Gastrocnemius medialis (tissue), 4 donors: ENCODE measurements at regions not wholly inside any gene's neighbourhood (a gene's known extent, or its start where the extent isn't known, plus 50 kb on each side); places are given as distances from the start of the nearest gene placed in this dataset.

Source experiments
- ATAC-seq, 2 donors: fragments of 150-250 bp; one replicate each; pipeline ENCODE4 v1.9.1; 2016
- DNase-seq, 2 donors: peaks; one replicate each; pipeline ENCODE4 v3.0.0-alpha.2; 2019
- H3K27ac ChIP-seq, 4 donors: fragments of 200-600 bp; sonication (generic); 1 replicate in 1 of 4; 2 replicates in 3 of 4; pipeline ENCODE4 v1.5.1; 2016 to 2018; ENCODE audit warnings: mild to moderate bottlenecking in 2 of 4, moderate library complexity in 1 of 4
- H3K27me3 ChIP-seq, 3 donors: fragments of 200-600 bp; sonication (generic) in 2 of 3; 1 replicate in 1 of 3; 2 replicates in 2 of 3; pipeline versions ENCODE4 v1.5.1 to v1.6.0; 2016 to 2019; ENCODE audit warnings: mild to moderate bottlenecking in 1 of 3, moderate library complexity in 1 of 3
- H3K36me3 ChIP-seq, 2 donors: fragments of 200-600 bp; sonication (generic) in 1 of 2; one replicate each; pipeline ENCODE4 v1.5.1; 2017 to 2018
- H3K4me1 ChIP-seq, 2 donors: fragments of 200-600 bp; sonication (generic) in 1 of 2; one replicate each; pipeline ENCODE4 v1.5.1; 2016 to 2017; ENCODE audit warnings: mild to moderate bottlenecking in 2 of 2
- H3K4me3 ChIP-seq, 4 donors: fragments of 200-600 bp; sonication (generic) in 3 of 4; 1 replicate in 1 of 4; 2 replicates in 3 of 4; pipeline ENCODE4 v1.5.1; 2016 to 2019; ENCODE audit warnings: mild to moderate bottlenecking in 2 of 4
- H3K9me3 ChIP-seq, 3 donors: fragments of 200-600 bp; sonication (generic) in 2 of 3; 1 replicate in 1 of 3; 2 replicates in 2 of 3; pipeline ENCODE4 v1.5.1; 2016 to 2019
- POLR2A ChIP-seq, 2 donors: fragments of 450-650 bp; IDR thresholded peaks; one replicate each; pipeline ENCODE4 v1.6.1; 2017; ENCODE audit warnings: antibody characterized with exemption in 2 of 2, mild to moderate bottlenecking in 2 of 2, moderate library complexity in 2 of 2
- in situ Hi-C, 4 donors: fragments of 200-750 bp; cut with MboI; loops; one replicate each; pipeline versions ENCODE4 v1.15.0 to v1.8.0; 2017; ENCODE audit warnings: low sequenced_read_pairs in 4 of 4
- intact Hi-C: fragments of 100-400 bp; cut with DNase I; formaldehyde crosslinking; loops from one replicate; pipeline ENCODE4 v1.15.1; 2023; ENCODE audit warnings: low total_unique reads
- TF ChIP-seq, protein P1 (sequence below), 5 experiments: fragments of 450-650 bp in 3 of 5; fragments of 200-600 bp in 2 of 5; sonication (generic) in 2 of 5; IDR thresholded peaks in 4 of 5; conservative IDR thresholded peaks in 1 of 5; 1 replicate in 4 of 5; 2 replicates in 1 of 5; pipeline ENCODE4 v1.5.1; 2016 to 2019; ENCODE audit warnings: antibody characterized with exemption in 5 of 5, mild to moderate bottlenecking in 3 of 5, moderate library complexity in 3 of 5

- H3K27me3 ChIP-seq: no peaks in the 10 kb centered on the region
- DNase-seq (no peak), ATAC-seq (no peak)
- no peak for TF ChIP-seq POLR2A (IDR thresholded peaks at IDR 0.05)
- TF ChIP-seq, protein P1, sequence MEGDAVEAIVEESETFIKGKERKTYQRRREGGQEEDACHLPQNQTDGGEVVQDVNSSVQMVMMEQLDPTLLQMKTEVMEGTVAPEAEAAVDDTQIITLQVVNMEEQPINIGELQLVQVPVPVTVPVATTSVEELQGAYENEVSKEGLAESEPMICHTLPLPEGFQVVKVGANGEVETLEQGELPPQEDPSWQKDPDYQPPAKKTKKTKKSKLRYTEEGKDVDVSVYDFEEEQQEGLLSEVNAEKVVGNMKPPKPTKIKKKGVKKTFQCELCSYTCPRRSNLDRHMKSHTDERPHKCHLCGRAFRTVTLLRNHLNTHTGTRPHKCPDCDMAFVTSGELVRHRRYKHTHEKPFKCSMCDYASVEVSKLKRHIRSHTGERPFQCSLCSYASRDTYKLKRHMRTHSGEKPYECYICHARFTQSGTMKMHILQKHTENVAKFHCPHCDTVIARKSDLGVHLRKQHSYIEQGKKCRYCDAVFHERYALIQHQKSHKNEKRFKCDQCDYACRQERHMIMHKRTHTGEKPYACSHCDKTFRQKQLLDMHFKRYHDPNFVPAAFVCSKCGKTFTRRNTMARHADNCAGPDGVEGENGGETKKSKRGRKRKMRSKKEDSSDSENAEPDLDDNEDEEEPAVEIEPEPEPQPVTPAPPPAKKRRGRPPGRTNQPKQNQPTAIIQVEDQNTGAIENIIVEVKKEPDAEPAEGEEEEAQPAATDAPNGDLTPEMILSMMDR (IDR thresholded peaks at IDR 0.05 in 4 of 5, conservative IDR thresholded peaks at IDR 0.05 in 1 of 5): no peak
- intact Hi-C loops: no loop called here
- H3K4me1 ChIP-seq: no peaks in the 10 kb centered on the region
- no peak overlapping the region for H3K27ac ChIP-seq
- in situ Hi-C loops: no loop called here
- H3K36me3 ChIP-seq: no peaks in the 10 kb centered on the region
- no peaks in the 10 kb centered on the region for H3K9me3 ChIP-seq
- H3K4me3 ChIP-seq: no peak overlapping the region
Observed at GRCh38 chr2:57100436-57100835, 916.6 kb downstream of the CCDC85A start.

DNA sequence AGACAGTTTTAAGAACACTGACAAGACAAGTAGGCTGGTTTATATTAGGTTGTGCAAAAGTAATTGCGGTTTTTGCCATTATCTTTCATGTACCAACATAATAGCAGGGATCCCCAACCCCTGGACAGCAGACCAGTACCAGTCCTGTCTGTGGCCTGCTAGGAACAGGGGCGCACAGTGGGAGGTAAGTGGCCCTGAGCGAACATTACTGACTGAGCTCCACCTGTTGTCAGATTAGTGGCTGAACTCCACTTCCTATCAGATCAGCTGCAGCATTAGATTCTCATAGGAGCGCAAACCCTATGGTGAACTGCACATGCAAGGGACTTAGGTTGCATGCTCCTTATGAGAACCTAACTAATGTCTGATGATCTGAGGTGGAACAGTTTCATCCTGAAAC lies 921.9 kb downstream of the CCDC85A start:
- intact Hi-C loops: no loop called here
- TF ChIP-seq, protein P1 (IDR thresholded peaks at IDR 0.05 in 4 of 5, conservative IDR thresholded peaks at IDR 0.05 in 1 of 5): no peak
- TF ChIP-seq POLR2A (IDR thresholded peaks at IDR 0.05): no peak

GRCh38 chr2:57107353-57107752 lies 923.6 kb downstream of the CCDC85A start:
- in situ Hi-C loops (no loop called here), intact Hi-C loops (no loop called here)
- DNase-seq (no peak), ATAC-seq (no peak)
- Histone ChIP-seq H3K4me1 (no peaks in the 10 kb centered on the region), H3K27me3 (no peaks in the 10 kb centered on the region), H3K36me3 (no peaks in the 10 kb centered on the region), H3K27ac (no peak overlapping the region), H3K4me3 (no peak overlapping the region), H3K9me3 (no peaks in the 10 kb centered on the region)
- TF ChIP-seq, protein P1 (IDR thresholded peaks at IDR 0.05 in 4 of 5, conservative IDR thresholded peaks at IDR 0.05 in 1 of 5): no peak
- no peak for TF ChIP-seq POLR2A (IDR thresholded peaks at IDR 0.05)

More for the DNA sequence above, 921.9 kb downstream of the CCDC85A start:
- no peak overlapping the region for H3K4me3 ChIP-seq
- no peak for ATAC-seq
- H3K9me3 ChIP-seq: no peaks in the 10 kb centered on the region
- no peaks in the 10 kb centered on the region for H3K36me3 ChIP-seq
- no peak for DNase-seq
- in situ Hi-C loops: no loop called here
- no peaks in the 10 kb centered on the region for H3K27me3 ChIP-seq
- no peak overlapping the region for H3K27ac ChIP-seq
- no peaks in the 10 kb centered on the region for H3K4me1 ChIP-seq

DNA sequence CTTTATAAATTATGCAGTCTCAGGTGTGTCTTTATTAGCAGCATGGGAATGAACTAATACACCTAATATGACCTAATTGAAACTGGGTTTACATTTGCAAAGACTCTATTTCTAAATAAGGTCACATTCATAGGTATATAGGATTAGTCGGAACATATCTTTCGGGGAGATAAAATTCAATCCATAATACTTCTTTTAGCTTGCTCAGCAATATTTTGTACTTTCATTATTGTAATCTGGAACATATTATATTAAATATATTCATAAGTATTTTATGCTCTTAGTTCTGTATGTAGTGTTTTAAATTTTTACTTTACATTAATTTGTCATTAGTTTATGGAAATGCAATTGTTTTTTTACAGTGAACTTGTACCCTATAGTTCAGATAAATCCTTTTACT lies 927.7 kb downstream of the CCDC85A start:
- in situ Hi-C loops: no loop called here
- ATAC-seq: no peak

DNA sequence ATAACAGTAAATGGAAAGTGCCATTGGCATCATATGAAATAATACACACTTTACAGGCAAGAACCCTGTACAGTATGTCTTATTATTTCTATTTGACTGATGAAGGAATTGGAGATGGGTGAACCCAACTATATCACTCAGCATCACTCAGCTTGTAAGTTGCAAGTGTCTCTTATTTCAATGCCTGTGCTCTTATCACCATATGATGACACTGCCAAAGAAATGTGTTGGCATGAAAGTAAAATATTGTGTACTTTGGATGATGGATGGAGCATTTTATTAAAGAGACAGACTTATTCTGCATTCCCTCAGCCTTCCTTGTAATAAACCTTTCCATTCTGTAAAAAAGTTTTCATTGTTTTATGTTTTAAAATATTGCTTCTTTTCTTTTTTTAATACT lies 927.5 kb upstream of the VRK2 start:
- no peak overlapping the region for H3K27ac ChIP-seq
- TF ChIP-seq, protein P1 (IDR thresholded peaks at IDR 0.05 in 4 of 5, conservative IDR thresholded peaks at IDR 0.05 in 1 of 5): no peak
- TF ChIP-seq POLR2A (IDR thresholded peaks at IDR 0.05): no peak
- intact Hi-C loops (no loop called here), in situ Hi-C loops (no loop called here)
- H3K4me3 ChIP-seq: no peak overlapping the region
- ATAC-seq (no peak), DNase-seq (no peak)
- no peaks in the 10 kb centered on the region for H3K36me3 ChIP-seq
- no peaks in the 10 kb centered on the region for H3K9me3 ChIP-seq
- no peaks in the 10 kb centered on the region for H3K4me1 ChIP-seq
- no peaks in the 10 kb centered on the region for H3K27me3 ChIP-seq

More for the DNA sequence above, 927.7 kb downstream of the CCDC85A start:
- Histone ChIP-seq H3K9me3 (no peaks in the 10 kb centered on the region), H3K36me3 (no peaks in the 10 kb centered on the region), H3K27me3 (no peaks in the 10 kb centered on the region), H3K4me1 (no peaks in the 10 kb centered on the region), H3K27ac (no peak overlapping the region), H3K4me3 (no peak overlapping the region)
- no peak for TF ChIP-seq POLR2A (IDR thresholded peaks at IDR 0.05)
- intact Hi-C loops: no loop called here
- DNase-seq: no peak
